ENCODE measurements at regions not wholly inside any gene's neighbourhood (a gene's known extent, or its start where the extent isn't known, plus 50 kb on each side); places are given as distances from the start of the nearest gene placed in this dataset.

GRCh38 chr4:186782302-186782701 lies 58.6 kb upstream of the FAT1 start:
- DNase-seq (no peak), ATAC-seq (no peak)
- TF ChIP-seq, protein P1, sequence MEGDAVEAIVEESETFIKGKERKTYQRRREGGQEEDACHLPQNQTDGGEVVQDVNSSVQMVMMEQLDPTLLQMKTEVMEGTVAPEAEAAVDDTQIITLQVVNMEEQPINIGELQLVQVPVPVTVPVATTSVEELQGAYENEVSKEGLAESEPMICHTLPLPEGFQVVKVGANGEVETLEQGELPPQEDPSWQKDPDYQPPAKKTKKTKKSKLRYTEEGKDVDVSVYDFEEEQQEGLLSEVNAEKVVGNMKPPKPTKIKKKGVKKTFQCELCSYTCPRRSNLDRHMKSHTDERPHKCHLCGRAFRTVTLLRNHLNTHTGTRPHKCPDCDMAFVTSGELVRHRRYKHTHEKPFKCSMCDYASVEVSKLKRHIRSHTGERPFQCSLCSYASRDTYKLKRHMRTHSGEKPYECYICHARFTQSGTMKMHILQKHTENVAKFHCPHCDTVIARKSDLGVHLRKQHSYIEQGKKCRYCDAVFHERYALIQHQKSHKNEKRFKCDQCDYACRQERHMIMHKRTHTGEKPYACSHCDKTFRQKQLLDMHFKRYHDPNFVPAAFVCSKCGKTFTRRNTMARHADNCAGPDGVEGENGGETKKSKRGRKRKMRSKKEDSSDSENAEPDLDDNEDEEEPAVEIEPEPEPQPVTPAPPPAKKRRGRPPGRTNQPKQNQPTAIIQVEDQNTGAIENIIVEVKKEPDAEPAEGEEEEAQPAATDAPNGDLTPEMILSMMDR (IDR thresholded peaks at IDR 0.05), result no peak
- no peaks in the 10 kb centered on the region for H3K36me3 ChIP-seq (ENCODE audit: insufficient read depth in 1 of 2, low read depth in 1 of 2)
- intact Hi-C loops (cut with DNase I), result no loop called here
- no peaks in the 10 kb centered on the region for H3K9me3 ChIP-seq
- no peaks in the 10 kb centered on the region for H3K4me1 ChIP-seq
- no peak overlapping the region for H3K27ac ChIP-seq
- WGBS, 3 donors, result 76 to 77% (median 76%) methylated on average over 5 of the region's 5 CpGs
- no peaks in the 10 kb centered on the region for H3K27me3 ChIP-seq (ENCODE audit: insufficient read depth in 3 of 3, low read length in 2 of 3)
- no peak overlapping the region for H3K4me3 ChIP-seq

- 68 to 74% (median 72%) methylated on average over 5 of the region's 5 CpGs for WGBS, 3 donors
- DNase-seq, result no peak
- H3K4me1 ChIP-seq, result no peaks in the 10 kb centered on the region
- no peaks in the 10 kb centered on the region for H3K9me3 ChIP-seq
- H3K36me3 ChIP-seq (ENCODE audit: insufficient read depth in 1 of 2, low read depth in 1 of 2), result no peaks in the 10 kb centered on the region
- ATAC-seq, result no peak
- H3K27ac ChIP-seq, result no peak overlapping the region
- intact Hi-C loops (cut with DNase I), result no loop called here
- TF ChIP-seq, protein P1 (IDR thresholded peaks at IDR 0.05), result no peak
- no peaks in the 10 kb centered on the region for H3K27me3 ChIP-seq (ENCODE audit: insufficient read depth in 3 of 3, low read length in 2 of 3)
- H3K4me3 ChIP-seq, result no peak overlapping the region
Measured at GRCh38 chr4:186787536-186787935, 63.9 kb upstream of the FAT1 start.

DNA sequence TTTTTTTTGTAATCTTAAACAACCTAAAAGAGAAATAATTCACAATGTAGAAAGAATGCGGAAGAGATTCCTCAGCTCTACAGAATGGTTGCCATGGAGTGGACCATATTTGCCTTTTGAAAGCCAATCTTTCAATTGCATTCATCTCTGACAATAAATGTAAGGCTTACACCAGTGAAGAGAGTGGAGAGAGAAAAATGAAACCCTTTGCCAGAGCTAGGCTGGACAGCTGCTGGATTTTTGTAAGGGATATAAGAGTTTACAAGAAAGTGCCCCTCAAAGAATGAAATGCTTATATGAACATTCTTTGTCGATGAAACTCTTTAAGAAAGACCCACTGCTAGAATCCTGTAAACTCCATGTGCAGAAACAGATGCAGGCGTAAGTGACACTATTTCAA lies 66.0 kb upstream of the FAT1 start:
- no peaks in the 10 kb centered on the region for H3K27me3 ChIP-seq (ENCODE audit: insufficient read depth in 3 of 3, low read length in 2 of 3)
- H3K36me3 ChIP-seq (ENCODE audit: insufficient read depth in 1 of 2, low read depth in 1 of 2), result no peaks in the 10 kb centered on the region
- no peaks in the 10 kb centered on the region for H3K9me3 ChIP-seq
- TF ChIP-seq, protein P1 (IDR thresholded peaks at IDR 0.05), result no peak
- DNase-seq (no peak), ATAC-seq (no peak)
- H3K4me3 ChIP-seq, result no peak overlapping the region
- intact Hi-C loops (cut with DNase I), result no loop called here
- 61 to 66% (median 66%) methylated on average over 3 of the region's 3 CpGs for WGBS, 3 donors
- H3K4me1 ChIP-seq, result no peaks in the 10 kb centered on the region
- no peak overlapping the region for H3K27ac ChIP-seq

DNA sequence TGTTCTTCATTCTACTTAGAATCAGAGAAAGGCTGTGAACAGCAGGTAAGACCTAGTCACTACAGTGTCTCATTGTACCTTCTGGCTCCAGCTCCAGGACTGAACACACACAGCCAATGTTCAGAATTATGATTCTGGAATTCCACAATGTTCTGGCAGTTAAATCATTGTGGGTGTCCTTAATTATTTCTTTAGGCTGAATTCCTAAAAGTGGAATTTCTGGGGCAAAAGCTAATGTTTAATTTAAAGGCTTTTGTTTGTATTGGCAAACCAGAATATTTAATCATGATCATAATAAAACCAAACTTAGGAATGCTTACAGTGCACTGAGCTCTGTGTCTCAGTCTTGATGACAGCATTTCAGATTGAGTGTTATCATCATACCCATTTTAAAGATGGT lies 67.0 kb upstream of the FAT1 start:
- ATAC-seq (no peak), DNase-seq (no peak)
- Histone ChIP-seq H3K27ac (no peak overlapping the region), H3K4me1 (no peaks in the 10 kb centered on the region), H3K4me3 (no peak overlapping the region), H3K27me3 (ENCODE audit: insufficient read depth in 3 of 3, low read length in 2 of 3) (no peaks in the 10 kb centered on the region), H3K36me3 (ENCODE audit: insufficient read depth in 1 of 2, low read depth in 1 of 2) (no peaks in the 10 kb centered on the region), H3K9me3 (no peaks in the 10 kb centered on the region)
- TF ChIP-seq, protein P1 (IDR thresholded peaks at IDR 0.05), result no peak
- intact Hi-C loops (cut with DNase I), result no loop called here

DNA sequence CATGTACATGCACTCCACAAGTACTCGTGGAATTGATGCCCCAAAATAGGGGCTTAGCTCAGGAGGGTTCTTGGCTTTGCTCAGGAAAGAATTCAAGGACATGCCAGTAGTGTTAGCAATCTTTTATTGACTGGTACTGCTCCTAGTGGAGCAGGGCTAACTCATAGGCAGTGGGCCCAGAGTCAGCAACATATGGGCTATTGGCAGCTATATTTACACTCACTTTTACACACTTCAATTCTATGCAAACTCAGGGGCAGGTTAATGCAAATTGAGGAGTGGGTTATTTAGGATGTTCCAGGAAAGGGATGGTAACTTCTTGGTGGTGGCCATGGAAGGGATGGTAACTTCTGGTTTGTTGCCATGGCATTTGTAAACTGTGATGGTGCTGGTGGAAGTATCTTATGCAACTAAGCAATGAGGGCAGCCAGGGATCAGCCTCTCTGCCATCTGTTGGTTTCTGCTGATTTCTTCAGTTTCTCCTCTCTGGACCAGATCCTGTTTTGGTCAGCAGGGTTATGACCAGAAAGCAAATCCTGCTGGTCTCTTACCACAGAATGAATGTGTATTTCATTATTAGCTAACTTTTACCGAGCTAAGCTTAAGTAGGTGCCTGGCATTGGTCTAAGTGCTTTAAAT lies 69.2 kb upstream of the FAT1 start:
- Histone ChIP-seq H3K9me3 (no peaks in the 10 kb centered on the region), H3K4me1 (no peaks in the 10 kb centered on the region), H3K4me3 (no peak overlapping the region), H3K27ac (no peak overlapping the region), H3K27me3 (ENCODE audit: insufficient read depth in 3 of 3, low read length in 2 of 3) (no peaks in the 10 kb centered on the region), H3K36me3 (ENCODE audit: insufficient read depth in 1 of 2, low read depth in 1 of 2) (no peaks in the 10 kb centered on the region)
- intact Hi-C loops (cut with DNase I), result no loop called here
- 45 to 53% (median 48%) methylated on average over 2 of the region's 2 CpGs for WGBS, 3 donors
- TF ChIP-seq, protein P1 (IDR thresholded peaks at IDR 0.05), result no peak
- DNase-seq, result no peak
- ATAC-seq, result no peak

Data from psoas muscle (tissue), 7 donors.